Glomerular visceral epithelial cell (primary cell): ENCODE measurements at regions not wholly inside any gene's neighbourhood (a gene's known extent, or its start where the extent isn't known, plus 50 kb on each side); places are given as distances from the start of the nearest gene placed in this dataset.
"Not testable (repeated sequence)": the region's sequence is repeated elsewhere in the genome, so short reads cannot be mapped to it uniquely, and the experiment has no call there.

ENCODE experiments used
- DNase-seq: peaks from one replicate; pipeline ENCODE4 v3.0.0-alpha.2; 2016; ENCODE audit errors: extremely low spot score

- no peak for DNase-seq
These were observed 215.2 kb upstream of the NOCT start for GRCh38 chr4:138800421-138800820.

GRCh38 chr4:138798404-138798803 lies 217.2 kb upstream of the NOCT start:
- DNase-seq, result no peak

- no peak for DNase-seq
These were observed 217.9 kb upstream of the NOCT start for GRCh38 chr4:138797646-138798045.

- DNase-seq, result no peak
These were observed 218.8 kb upstream of the NOCT start for GRCh38 chr4:138796761-138797160.

GRCh38 chr4:138790706-138791340 lies 224.8 kb upstream of the NOCT start:
- DNase-seq, result no peak

GRCh38 chr4:138789796-138790195 lies 225.8 kb upstream of the NOCT start:
- DNase-seq, result peak; percentile 53

- no peak for DNase-seq
These were observed 226.7 kb upstream of the NOCT start for GRCh38 chr4:138788857-138789256.

GRCh38 chr4:138788267-138788790 lies 227.3 kb upstream of the NOCT start:
- no peak for DNase-seq

- not testable (repeated sequence) for DNase-seq
These were observed 235.8 kb upstream of the NOCT start for GRCh38 chr4:138779761-138780160.

- peak; percentile 7 for DNase-seq
These were observed 239.7 kb upstream of the NOCT start for GRCh38 chr4:138775890-138776289.

GRCh38 chr4:138775489-138775888 lies 240.1 kb upstream of the NOCT start:
- no peak for DNase-seq

- no peak for DNase-seq
These were observed 240.6 kb upstream of the NOCT start for GRCh38 chr4:138774940-138775339.

GRCh38 chr4:138774125-138774524 lies 241.5 kb upstream of the NOCT start:
- not testable (repeated sequence) for DNase-seq

GRCh38 chr4:138773321-138773720 lies 242.3 kb upstream of the NOCT start:
- DNase-seq, result no peak

- DNase-seq, result peak; percentile 35
These were observed 243.2 kb upstream of the NOCT start for GRCh38 chr4:138772366-138772765.

- no peak for DNase-seq
These were observed 244.8 kb upstream of the NOCT start for GRCh38 chr4:138770818-138771217.

- no peak for DNase-seq
These were observed 249.2 kb upstream of the NOCT start for GRCh38 chr4:138766332-138766731.

GRCh38 chr4:138765442-138765841 lies 250.1 kb upstream of the NOCT start:
- DNase-seq, result no peak

GRCh38 chr4:138761638-138762220 lies 253.9 kb upstream of the NOCT start:
- no peak for DNase-seq

GRCh38 chr4:138759554-138759902 lies 256.1 kb upstream of the NOCT start:
- DNase-seq, result no peak

GRCh38 chr4:138758876-138759553 lies 256.6 kb upstream of the NOCT start:
- DNase-seq, result no peak

GRCh38 chr4:138758196-138758595 lies 257.4 kb upstream of the NOCT start:
- no peak for DNase-seq

GRCh38 chr4:138757432-138757831 lies 258.1 kb upstream of the NOCT start:
- no peak for DNase-seq
